Hepatocyte (in vitro differentiated cells): ENCODE measurements at regions not wholly inside any gene's neighbourhood (a gene's known extent, or its start where the extent isn't known, plus 50 kb on each side); places are given as distances from the start of the nearest gene placed in this dataset.
"Not testable (repeated sequence)": the region's sequence is repeated elsewhere in the genome, so short reads cannot be mapped to it uniquely, and the experiment has no call there.

Source experiments
- DNase-seq: peaks from one replicate; pipeline ENCODE4 v3.0.0-alpha.2; 2016; ENCODE audit warnings: low spot score
- H2AFZ ChIP-seq: fragments of 200-600 bp; sonication (generic); 2 replicates; pipeline ENCODE4 v1.6.0; 2016; ENCODE audit warnings: antibody characterized with exemption, mild to moderate bottlenecking
- H3K27ac ChIP-seq: fragments of 200-600 bp; sonication (generic); 2 replicates; pipeline ENCODE4 v1.5.1; 2016; ENCODE audit warnings: mild to moderate bottlenecking
- H3K27me3 ChIP-seq: fragments of 200-600 bp; sonication (generic); 2 replicates; pipeline ENCODE4 v1.6.1; 2016
- H3K36me3 ChIP-seq: fragments of 200-600 bp; sonication (generic); replicated peaks from 2 replicates; pipeline ENCODE4 v1.5.1; 2016; ENCODE audit warnings: low read depth; ENCODE audit not compliant: insufficient read depth
- H3K4me1 ChIP-seq: fragments of 200-600 bp; sonication (generic); 2 replicates; pipeline ENCODE4 v1.5.1; 2016; ENCODE audit warnings: mild to moderate bottlenecking, moderate library complexity; ENCODE audit not compliant: insufficient read depth
- H3K4me2 ChIP-seq: fragments of 200-600 bp; sonication (generic); 2 replicates; pipeline ENCODE4 v1.6.0; 2016
- H3K4me3 ChIP-seq: fragments of 200-600 bp; sonication (generic); 2 replicates; pipeline ENCODE4 v1.5.1; 2016; ENCODE audit warnings: mild to moderate bottlenecking
- H3K79me2 ChIP-seq: fragments of 200-600 bp; sonication (generic); 2 replicates; pipeline ENCODE4 v1.6.0; 2017; ENCODE audit warnings: mild to moderate bottlenecking
- H3K9me2 ChIP-seq: fragments of 200-600 bp; sonication (generic); replicated peaks from 2 replicates; pipeline ENCODE4 v1.6.0; 2017; ENCODE audit warnings: mild to moderate bottlenecking; ENCODE audit not compliant: insufficient read depth
- H3K9me3 ChIP-seq: fragments of 200-600 bp; sonication (generic); 2 replicates; pipeline ENCODE4 v1.5.1; 2016; ENCODE audit warnings: low read depth, mild to moderate bottlenecking
- H4K20me1 ChIP-seq: fragments of 200-600 bp; sonication (generic); 2 replicates; pipeline ENCODE4 v1.6.0; 2016; ENCODE audit warnings: mild to moderate bottlenecking; ENCODE audit not compliant: insufficient read depth, poor library complexity, severe bottlenecking
- EZH2 ChIP-seq: fragments of 200-600 bp; sonication (generic); IDR thresholded peaks from 2 replicates; pipeline ENCODE4 v1.6.1; 2016; ENCODE audit warnings: antibody characterized with exemption, mild to moderate bottlenecking, borderline replicate concordance
- EZH2phosphoT487 ChIP-seq: fragments of 200-600 bp; sonication (generic); IDR thresholded peaks from one replicate; pipeline ENCODE4 v1.6.1; 2018; ENCODE audit warnings: antibody characterized with exemption, mild to moderate bottlenecking, low read depth, moderate library complexity; ENCODE audit not compliant: unreplicated experiment, severe bottlenecking
- WGBS: methylation state at CpG from one replicate; pipeline ENCODE4 v1.1.6; 2016; ENCODE audit warnings: low lambda C conversion rate; ENCODE audit errors: missing lambda C conversion rate; 5-methylcytosine and 5-hydroxymethylcytosine counted together
- TF ChIP-seq, protein P1 (sequence below): fragments of 200-600 bp; sonication (generic); IDR thresholded peaks from 2 replicates; pipeline ENCODE4 v1.5.1; 2016; ENCODE audit warnings: antibody characterized with exemption, mild to moderate bottlenecking; ENCODE audit not compliant: poor library complexity

DNA sequence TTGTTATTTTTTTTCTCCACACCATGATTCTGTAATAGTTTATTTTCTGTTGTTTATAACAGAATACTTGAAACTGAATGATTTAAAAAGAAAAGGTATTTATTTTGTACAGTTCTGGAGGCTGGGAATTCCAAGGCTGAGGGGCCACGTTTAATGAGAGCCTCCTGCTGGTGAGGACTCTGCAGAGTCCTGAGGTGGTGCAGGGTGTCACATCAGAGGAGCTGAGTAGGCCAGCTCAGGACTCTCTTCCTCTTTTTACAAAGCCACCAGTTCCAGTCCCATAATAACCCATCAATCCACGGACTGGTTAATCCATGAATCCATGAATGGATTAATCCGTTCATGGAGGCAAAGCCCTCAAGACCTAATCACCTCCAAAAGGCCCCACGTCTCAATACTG is 71.6 kb downstream of the TFAP2A start:
- DNase-seq = no peak
- TF ChIP-seq EZH2phosphoT487 (no peak), EZH2 (no peak)
- TF ChIP-seq, protein P1, sequence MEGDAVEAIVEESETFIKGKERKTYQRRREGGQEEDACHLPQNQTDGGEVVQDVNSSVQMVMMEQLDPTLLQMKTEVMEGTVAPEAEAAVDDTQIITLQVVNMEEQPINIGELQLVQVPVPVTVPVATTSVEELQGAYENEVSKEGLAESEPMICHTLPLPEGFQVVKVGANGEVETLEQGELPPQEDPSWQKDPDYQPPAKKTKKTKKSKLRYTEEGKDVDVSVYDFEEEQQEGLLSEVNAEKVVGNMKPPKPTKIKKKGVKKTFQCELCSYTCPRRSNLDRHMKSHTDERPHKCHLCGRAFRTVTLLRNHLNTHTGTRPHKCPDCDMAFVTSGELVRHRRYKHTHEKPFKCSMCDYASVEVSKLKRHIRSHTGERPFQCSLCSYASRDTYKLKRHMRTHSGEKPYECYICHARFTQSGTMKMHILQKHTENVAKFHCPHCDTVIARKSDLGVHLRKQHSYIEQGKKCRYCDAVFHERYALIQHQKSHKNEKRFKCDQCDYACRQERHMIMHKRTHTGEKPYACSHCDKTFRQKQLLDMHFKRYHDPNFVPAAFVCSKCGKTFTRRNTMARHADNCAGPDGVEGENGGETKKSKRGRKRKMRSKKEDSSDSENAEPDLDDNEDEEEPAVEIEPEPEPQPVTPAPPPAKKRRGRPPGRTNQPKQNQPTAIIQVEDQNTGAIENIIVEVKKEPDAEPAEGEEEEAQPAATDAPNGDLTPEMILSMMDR = no peak
- WGBS = 64% methylated on average over 4 of the region's 4 CpGs
- Histone ChIP-seq H3K27me3 (no peaks in the 10 kb centered on the region), H3K36me3 (no peaks in the 10 kb centered on the region), H3K79me2 (no peaks in the 10 kb centered on the region), H3K4me1 (no peaks in the 10 kb centered on the region), H3K9me2 (no peaks in the 10 kb centered on the region), H4K20me1 (no peaks in the 10 kb centered on the region), H2AFZ (no peak overlapping the region), H3K9me3 (no peaks in the 10 kb centered on the region), H3K4me3 (no peak overlapping the region), H3K27ac (no peak overlapping the region), H3K4me2 (no peak overlapping the region)

DNA sequence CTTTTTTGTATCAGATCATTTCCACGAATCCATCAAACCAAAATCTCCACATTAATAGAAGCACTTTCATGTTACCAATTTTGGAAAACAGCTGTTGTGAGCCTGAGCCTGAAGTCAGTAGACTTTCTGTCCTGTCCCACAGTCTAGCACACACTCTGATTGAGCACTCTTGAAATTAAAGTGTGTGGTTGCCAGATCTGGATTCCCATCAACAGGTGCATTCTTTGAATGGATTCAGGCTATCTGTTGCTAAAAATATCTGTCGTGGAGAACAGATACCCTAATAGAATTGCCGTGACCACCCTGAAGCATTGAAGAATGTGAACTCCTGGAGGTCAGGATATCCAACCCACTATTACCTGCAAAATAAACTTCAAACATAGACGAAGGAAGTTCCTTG is 73.3 kb downstream of the TFAP2A start:
- no peaks in the 10 kb centered on the region for H3K36me3 ChIP-seq
- WGBS = 67% methylated on average over 4 of the region's 4 CpGs
- TF ChIP-seq, protein P1 = no peak
- TF ChIP-seq EZH2 (no peak), EZH2phosphoT487 (no peak)
- no peaks in the 10 kb centered on the region for H4K20me1 ChIP-seq
- H3K4me1 ChIP-seq = no peaks in the 10 kb centered on the region
- DNase-seq = no peak
- no peak overlapping the region for H3K4me2 ChIP-seq
- H3K79me2 ChIP-seq = no peaks in the 10 kb centered on the region
- H2AFZ ChIP-seq = no peak overlapping the region
- no peaks in the 10 kb centered on the region for H3K9me3 ChIP-seq
- no peaks in the 10 kb centered on the region for H3K9me2 ChIP-seq
- H3K27ac ChIP-seq = no peak overlapping the region
- H3K4me3 ChIP-seq = no peak overlapping the region
- H3K27me3 ChIP-seq = no peaks in the 10 kb centered on the region

DNA sequence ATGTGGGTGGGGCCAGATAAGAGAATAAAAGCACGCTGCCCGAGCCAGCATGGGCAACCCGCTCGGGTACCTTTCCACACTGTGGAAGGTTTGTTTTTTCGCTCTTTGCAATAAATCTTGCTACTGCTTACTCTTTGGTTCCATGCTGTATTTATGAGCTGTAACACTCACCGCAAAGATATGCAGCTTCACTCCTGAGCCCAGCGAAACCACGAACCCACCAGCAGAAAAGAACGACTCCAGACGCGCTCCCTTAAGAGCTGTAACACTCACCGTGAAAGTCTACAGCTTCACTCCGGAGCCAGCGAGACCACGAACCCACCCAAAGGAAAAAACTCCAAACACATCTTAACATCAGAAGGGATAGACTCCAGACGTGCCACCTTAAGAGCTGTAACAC is 76.7 kb downstream of the TFAP2A start:
- 89% methylated on average over 16 of the region's 16 CpGs for WGBS
- Histone ChIP-seq H3K27me3 (no peaks in the 10 kb centered on the region), H3K4me1 (no peaks in the 10 kb centered on the region), H2AFZ (no peak overlapping the region), H3K36me3 (no peaks in the 10 kb centered on the region), H4K20me1 (no peaks in the 10 kb centered on the region), H3K9me3 (no peaks in the 10 kb centered on the region), H3K9me2 (no peaks in the 10 kb centered on the region), H3K4me3 (no peak overlapping the region), H3K79me2 (no peaks in the 10 kb centered on the region), H3K4me2 (no peak overlapping the region), H3K27ac (no peak overlapping the region)
- TF ChIP-seq, protein P1 = no peak
- no peak for TF ChIP-seq EZH2
- TF ChIP-seq EZH2phosphoT487 = no peak
- DNase-seq = no peak

DNA sequence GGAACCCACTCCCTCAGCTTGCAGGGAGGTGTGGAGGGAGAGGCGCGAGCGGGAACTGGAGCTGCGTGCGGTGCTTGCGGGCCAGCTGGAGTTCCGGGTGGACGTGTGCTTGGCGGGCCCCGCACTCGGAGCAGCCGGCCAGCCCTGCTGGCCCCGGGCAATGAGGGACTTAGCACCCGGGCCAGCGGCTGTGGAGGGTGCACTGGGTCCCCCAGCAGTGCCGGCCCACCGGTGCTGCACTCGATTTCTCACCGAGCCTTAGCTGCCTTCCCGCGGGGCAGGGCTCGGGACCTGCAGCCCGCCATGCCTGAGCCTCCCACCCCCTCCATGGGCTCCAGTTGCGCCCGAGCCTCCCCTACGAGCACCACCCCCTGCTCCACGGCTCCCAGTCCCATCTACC is 77.5 kb downstream of the TFAP2A start:
- H3K9me3 ChIP-seq, H3K27me3 ChIP-seq, H3K9me2 ChIP-seq, H3K4me2 ChIP-seq, H3K79me2 ChIP-seq, H4K20me1 ChIP-seq, H3K4me1 ChIP-seq, H3K27ac ChIP-seq, H3K4me3 ChIP-seq, H3K36me3 ChIP-seq, DNase-seq, H2AFZ ChIP-seq: not testable (repeated sequence)
- 95% methylated on average over 14 of the region's 27 CpGs for WGBS
